Dermis microvascular lymphatic vessel endothelial cell (primary cell): ENCODE measurements at regions not wholly inside any gene's neighbourhood (a gene's known extent, or its start where the extent isn't known, plus 50 kb on each side); places are given as distances from the start of the nearest gene placed in this dataset.

Experiments used
- DNase-seq, 2 donors: peaks; one replicate each; pipeline versions ENCODE4 v3.0.0 to v3.0.0-alpha.2; 2010; ENCODE audit warnings: low read depth in 2 of 2

DNA sequence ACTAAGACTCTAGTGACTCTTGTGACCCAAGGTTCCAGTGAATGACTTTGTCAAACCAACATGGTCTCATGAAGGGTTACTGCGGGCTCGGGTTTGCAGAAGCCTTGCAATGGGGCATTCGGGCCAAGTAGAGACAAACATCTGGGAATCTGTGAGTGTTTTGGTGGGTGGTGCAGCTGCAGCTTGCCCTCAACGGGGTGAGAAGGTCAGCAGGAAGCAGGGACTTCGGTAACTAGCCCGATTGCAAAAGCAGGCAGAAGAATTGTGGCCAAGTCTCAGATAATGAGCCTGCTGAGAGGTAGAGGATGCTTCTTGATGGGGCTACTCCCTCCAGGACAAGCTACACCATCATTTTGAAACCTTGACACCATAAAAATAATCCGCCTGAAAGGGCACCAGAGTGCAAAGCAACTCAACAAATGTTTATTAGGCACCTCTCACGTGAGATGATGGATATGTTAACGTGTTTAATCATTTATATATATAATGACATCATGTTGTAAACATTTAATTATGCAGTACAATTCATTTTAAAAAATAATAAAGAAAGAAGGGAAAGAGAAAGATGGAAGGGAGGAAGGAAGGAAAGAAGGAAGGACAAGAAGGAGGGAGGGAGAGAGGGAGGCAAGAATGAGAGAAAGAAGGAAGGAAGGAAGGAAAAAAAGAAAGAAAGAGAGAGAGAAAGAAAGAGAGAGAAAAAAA is 263.9 kb upstream of the IGF1R start:
- DNase-seq, result no peak

DNA sequence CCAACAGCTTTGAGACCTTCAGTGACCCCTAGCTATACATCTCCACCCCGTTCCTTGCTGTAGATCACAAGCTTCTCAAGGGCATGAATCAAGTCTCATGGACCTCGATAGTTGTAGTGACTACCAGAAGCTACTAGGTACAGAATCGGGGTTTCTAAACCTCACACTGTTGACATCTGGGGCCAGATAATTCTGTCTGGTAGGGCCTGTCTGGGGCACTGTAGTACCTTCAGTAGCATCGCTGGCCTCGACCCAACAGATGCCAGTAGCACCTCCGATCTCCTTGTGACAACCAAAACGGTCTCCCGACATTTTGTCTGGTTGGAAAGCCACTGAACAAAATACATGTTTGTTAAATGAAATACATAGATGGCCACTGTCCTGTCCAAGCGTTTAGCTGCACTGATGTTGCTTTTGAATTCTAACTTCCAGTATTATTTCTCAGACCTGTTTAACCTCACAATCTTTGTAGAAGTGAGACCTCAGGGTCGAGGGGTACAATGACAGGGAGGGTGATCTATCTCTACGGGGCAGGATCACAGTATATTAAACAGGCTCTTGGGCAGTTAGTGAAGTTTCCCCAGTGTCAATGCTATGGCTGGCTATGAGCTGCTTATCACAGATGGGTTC is 262.5 kb upstream of the IGF1R start:
- DNase-seq, result no peak

DNA sequence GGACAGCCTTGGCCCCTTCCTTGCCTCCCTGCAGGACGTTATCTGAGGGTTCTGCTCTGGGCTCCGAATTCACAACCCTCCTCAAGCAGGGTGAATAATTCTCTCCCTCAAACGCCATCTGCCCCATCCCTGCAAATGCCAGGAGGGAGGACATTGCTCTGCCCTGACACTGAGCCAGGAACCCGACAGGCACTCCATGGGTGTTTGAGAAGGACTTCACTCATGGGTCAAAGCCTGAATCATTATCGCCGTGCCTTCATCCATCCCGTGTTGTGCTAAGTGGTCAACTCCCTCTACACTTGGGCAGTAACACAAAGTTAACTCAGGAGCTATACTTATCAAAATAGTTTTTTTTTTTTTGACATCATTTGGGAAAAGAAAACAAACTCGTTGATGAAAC is 261.8 kb upstream of the IGF1R start:
- no peak for DNase-seq

DNA sequence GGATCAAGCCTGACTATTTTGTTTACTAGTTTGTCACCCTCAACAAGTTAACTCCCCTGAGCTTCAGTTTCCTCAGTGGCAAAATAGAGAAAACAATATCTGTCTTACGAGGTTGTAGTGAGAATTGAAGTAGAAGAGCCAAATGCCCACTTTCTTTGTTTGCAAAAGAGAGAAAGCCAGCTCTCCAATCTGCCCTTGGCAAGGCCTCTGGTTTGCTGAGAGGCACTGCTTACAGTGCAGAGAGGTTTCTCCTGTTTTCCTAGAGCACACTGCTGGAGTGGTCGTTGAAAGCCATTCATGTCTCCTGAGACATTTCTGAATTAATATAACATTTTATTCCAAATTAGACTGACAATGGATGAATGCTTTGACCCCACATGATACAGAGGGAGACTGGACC is 260.5 kb upstream of the IGF1R start:
- no peak for DNase-seq

DNA sequence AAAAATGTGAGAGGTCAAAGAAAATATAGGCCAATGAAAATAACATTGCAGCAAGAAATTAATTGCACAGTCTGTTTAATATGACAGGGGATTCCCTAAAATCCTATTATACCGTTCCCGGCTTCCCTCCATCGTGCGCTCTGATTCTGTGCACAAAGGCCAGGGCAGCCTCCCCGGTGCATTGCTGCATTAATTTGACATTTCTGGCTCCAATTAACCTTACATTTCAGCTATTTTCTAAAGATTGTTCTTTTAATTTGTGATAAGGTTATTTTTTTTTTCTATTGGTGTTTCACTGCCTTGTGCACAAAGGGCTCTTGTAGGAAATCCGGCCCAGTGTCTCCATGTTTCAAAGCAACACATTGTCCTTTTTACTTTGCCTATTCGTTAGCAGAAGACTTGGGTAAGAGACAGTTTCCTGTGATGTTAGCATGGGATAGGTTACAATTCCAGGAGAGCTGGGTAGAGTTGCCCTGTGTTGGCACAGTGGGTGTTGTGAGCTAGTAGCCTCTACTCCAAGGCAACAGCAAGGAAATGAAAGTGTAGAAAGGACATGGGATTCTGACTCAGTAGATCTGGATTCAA is 257.3 kb upstream of the IGF1R start:
- DNase-seq, result no peak

DNA sequence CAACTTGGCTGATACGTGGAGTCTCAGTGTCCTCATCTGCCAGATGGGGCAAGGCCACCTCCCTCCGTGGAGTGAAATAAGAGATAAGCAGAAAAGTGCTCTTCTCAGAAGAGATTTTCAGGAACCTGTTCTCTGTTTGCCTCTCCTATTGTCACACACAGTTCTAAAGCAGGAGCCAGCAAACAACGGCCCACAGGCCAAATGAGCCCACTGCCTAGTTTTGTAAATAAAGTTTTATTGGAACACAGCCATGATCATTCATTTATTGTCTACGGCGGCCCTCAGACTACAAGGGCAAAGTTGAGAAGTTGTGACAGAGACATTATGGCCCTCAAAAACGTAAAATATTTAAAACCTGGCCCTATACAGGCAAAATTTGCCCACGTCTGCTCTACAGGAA is 256.8 kb upstream of the IGF1R start:
- DNase-seq, result no peak

DNA sequence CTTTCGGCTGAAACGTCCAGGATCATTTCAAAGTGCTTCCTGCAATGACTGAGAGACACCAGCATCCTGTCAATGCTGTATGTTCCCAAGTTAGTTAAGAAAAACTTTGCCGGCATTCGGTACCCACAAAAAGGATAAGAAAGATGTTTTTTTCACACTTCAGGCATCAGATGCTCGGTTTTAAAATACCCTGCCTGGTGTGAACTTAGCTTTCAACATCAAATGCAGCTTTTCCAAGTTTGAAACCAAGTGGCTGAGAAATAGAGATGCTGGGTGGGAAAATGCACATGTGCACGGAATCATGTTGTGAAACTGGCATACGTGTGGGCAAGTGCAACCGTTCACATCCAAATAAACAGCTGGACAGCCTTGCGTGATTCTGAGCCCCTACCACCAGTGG is 254.9 kb upstream of the IGF1R start:
- no peak for DNase-seq

DNA sequence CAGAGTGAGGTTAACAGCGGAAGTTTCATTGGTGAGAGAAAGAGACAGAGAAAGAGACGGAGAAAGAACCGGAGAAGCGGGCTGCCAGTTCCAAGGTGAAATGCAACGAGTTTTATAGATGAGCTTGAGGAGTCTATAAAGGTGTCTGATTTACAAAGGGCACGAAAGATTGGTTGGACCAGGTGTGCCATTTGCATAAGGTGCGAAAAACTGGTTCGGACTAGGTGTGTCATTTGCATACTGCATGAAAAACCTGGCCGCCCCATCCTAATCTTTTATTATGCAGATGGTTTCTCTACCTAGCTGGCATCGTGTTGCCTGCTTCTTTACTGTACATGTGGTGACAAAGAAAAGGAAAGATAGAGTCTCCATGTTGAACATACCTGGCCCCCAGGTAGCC is 253.8 kb upstream of the IGF1R start:
- no peak for DNase-seq

DNA sequence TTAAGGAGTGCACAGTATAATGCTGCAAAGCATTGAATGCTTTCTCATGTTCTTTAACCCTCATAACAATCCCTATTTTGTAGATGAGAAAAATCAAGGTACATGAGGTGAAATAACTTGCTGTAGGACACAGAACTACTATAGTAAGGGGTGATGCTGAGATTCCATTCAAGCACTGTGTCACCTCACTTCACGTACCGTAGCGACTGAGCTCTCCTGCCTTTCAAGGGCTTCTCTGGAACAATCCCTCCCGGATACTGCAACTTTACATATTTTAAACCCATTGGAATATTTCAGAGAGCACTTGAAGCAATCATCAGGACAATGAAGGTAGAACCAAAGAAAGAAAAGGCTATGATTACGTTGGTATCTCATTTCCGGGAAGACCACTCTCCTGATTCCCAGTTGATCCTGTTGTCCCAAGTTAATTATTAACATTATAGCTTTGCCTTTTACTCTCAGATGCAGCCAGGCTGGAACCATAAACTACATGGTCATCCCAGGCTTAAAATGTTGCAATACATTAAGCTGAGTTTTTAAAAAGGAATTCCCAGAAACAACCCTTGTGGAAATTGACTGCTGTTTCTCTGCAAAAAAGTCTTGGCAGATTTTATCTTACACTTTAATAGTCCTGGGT is 252.2 kb upstream of the IGF1R start:
- no peak for DNase-seq

DNA sequence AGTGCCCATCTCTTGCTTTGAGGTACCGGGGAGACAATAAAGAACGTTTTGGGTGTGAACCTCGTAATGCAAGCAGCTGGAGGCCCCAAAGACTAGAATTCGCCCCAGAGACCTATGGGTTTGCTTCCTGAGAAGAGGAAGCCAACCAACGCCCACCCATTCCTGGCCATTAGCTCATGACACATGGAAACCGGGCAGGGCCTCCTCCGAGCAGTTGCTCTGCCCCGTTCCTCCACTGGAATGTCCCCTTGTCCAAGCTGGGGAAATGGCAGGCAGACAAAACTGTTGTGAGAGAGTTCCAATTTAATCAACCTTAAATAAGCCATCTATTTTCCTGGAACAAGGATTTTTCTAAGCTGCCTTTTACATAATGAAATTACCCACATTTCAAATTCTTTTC is 250.9 kb upstream of the IGF1R start:
- no peak for DNase-seq

DNA sequence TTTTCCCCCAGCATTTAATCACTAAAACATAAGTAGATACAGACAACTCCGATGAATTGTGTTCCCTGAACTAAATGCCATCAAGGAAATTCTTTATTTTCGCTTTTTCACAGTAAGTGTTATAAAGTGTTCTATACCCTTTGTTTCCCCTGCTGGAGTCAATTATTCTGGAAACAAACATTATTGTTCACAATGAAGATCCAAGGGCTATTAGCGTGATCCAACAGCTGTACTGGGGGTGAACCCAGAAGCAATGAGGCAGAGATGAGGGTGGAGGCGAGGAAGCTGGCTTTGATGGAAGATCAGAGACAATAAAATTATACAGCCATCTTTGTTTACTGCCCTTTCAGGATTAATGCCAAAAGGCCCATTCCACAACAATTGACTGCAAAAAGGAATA is 250.3 kb upstream of the IGF1R start:
- DNase-seq, result no peak

DNA sequence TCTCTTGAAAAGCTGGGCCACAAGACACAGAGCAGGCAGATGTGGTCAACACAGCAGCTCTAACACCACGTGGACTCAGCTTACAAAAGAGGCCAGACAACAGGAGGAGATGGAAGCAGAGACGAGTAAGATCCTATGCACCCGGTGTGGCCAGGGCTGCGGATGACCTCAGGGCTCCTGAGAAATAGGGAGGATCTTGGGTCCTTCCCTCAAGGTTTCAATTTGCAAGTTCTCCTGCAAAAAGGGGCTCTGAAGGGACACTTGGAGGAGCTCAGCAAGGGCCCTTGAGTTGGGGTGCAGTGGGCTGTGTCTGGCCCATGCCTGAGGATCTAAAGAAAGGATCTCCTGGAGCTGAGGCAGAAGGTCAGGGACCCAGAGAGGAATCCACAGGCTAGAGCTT is 249.5 kb upstream of the IGF1R start:
- no peak for DNase-seq

DNA sequence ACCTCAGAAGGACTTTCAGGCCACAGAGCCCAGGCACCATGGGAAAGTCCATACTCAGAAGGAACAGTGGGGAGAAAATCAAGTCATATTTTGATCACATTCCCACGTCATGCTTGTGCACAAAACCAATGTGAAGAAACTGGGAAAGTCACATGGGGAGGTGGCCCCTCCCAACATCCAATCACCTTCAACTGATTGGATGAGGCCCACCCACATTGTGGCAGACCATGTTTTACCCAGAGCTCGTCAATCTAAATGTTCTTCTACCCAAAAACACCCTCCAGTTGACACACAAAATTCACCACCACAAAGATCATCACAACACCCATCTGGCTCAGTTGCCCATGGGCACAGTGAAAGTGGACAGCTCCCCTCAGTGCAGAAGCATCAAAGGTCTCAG is 248.2 kb upstream of the IGF1R start:
- DNase-seq, result no peak

DNA sequence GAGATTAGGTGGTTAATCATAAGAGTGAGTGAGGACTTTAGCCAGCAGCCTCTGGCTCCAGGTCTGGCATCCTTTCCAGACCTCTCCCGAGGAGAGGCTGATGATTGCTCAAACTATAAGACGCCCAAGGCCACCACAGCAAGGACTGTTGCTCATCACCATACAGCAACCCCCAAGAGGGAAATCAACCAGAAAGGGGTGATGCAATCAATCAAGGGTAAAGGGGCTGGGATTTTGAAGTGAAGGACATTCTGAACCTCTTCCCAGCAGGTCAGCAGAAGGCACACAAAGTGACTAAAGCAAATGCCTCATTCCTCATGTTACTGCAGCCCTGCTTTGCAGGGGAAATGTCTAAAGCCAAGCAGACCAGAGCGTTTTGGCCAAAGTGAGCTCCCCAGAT is 247.3 kb upstream of the IGF1R start:
- DNase-seq, result no peak

DNA sequence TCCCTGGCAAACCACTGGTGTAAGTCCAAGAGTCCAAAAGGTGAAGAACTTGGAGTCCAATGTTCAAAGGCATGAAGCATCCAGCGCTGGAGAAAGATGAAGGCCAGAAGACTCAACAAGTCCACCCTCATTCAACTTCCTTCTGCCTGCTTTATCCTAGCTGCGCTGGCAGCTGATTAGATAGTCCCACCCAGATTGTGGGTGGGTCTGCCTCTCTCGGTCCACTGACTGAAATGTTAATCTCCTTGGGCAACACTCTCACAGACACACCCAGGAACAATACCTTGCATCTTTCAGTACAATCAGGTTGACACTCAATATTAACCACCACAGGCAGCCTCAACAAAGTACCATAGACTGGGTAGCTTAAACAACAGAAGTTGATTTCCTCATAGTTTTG is 245.9 kb upstream of the IGF1R start:
- DNase-seq, result no peak

DNA sequence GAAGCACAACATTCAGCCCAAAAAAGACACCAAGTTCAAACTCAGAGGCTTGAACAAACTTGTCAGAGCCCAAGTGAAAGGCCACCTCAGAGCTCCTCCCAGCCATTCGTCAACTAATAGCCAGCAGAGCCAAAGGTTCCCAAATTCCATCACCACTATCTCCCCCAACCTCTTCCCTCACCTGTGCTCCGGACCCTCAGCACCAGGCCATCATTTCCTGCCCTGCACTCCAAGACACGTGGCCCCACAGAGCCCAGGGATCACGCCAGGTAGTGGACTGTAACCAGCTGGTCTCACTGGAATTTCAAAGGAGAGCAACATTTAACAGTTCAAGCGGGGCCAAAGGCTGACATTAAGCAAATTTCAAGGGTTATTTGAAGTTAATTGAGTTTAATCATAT is 245.2 kb upstream of the IGF1R start:
- DNase-seq, result no peak

DNA sequence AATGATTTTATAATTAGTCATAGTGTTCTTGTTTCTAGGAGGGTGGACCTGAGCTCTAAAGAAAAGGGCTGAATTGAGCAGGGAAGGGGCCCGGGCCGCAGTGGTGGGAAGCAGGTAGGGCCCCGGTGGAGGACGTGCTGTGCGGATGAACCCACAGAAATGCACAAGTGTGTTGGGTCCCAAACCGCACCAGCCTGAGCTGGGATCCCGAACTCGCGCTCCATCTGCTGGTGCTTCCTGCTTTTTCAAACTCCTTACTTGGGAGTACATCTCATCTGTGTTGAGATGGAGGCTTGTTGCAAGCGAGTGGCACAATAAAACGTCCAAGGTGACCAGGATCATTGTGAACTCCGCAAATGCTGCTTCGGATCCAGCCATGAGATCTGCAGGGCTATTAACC is 244.8 kb upstream of the IGF1R start:
- no peak for DNase-seq

DNA sequence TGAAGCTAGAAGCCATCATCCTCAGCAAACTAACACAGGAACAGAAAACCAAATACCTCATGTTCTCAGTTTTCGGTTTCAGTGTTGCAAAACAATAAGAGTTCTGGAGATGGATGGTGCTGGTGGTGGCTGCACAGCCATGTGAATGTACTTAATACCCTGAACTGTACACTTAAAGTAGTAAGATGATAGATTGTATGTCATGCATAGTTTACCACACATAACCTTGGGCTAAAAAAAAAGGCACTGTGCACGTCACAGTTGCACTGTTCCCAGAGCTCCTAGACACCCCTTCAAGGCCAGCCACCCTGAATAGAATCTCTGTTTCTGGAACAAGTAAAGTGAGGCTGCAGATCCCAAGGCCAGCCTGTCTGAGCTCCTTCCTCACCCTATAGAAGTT is 243.3 kb upstream of the IGF1R start:
- no peak for DNase-seq

DNA sequence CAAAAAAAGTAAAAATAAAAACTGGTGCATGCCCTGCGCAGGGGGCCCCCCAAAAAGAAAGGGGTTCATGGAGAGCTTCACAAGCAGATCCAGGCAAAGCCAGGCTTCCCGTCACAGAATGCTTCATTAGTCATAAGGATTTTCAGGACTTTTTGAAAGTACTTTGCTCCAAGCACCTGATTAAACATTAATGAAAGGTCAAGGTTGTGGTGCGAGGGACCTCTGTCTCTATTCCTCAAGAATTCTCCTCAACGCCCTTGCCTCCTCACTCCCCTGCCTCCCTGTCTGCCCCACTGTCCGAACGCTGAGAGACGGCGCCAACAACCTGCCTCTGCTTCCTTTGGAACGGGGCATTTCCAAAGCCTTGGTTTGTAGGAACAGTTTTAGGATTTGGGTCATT is 240.1 kb upstream of the IGF1R start:
- no peak for DNase-seq

DNA sequence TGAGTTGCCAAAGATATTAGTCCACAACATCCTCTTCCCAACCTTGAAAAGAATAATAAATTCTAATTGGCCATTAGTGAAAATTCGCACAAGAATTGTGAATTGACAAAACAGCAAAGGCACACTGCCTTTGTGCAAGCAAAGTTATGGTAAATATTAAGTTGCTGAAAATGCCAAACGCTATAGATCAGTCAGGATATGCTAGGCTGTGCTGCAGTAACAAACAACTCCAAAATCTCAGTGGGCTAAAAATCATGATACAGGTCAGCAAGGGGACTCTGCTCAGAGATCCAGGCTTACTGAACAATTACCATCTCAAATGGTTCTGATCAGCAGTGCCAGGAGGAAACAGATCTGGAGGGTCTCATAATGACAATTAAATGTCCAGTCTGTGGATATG is 238.0 kb upstream of the IGF1R start:
- no peak for DNase-seq

DNA sequence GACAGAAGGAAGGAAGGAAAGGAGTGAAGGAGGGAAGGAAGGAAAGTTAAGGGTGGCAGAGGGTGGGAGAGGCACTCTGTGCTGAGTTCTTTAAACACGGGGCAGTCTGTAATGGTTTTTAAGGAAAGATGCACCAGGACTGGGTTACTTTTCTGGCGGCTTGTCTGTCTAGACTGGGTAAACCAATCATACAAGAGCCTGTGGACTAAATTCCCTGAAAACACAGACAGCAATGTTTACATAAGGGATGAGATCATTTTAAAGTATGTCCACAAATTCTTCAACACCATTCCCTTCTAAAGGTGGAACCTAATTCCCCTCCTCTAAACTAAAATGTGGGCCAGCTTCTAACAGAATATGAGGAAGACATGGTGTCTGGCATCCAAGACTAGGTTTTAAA is 235.5 kb upstream of the IGF1R start:
- DNase-seq, result no peak

DNA sequence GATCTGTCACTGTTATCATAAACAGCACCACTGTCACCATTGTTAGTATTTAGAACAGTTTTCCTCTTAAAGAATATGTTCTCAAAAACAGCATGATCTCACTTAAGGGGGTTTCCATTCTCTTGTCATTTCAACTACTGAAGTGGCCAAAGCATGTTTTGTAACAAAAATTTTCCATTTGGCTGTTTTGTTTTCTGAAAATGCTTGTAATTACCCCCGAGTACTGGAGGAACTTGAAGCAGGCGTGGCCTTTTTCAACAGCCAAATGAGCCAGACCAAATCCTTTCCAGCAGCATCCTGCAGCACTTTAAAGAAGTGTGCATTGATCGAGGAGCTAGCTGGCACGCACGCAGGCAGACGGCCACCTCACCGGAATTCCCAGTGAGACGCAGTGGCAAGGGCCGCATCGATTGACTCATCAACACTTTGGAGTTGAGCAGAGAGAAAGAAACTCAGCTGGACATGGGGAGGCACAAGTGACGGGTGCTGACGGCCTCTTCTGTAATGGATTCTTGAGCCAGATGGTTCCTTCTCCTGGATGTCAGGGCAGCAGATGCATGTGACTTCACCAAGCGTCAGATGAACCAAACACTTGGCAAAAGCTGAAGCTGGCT is 234.3 kb upstream of the IGF1R start:
- DNase-seq, result no peak
